ENCODE measurements at regions not wholly inside any gene's neighbourhood (a gene's known extent, or its start where the extent isn't known, plus 50 kb on each side); places are given as distances from the start of the nearest gene placed in this dataset.

GRCh38 chr1:76764638-76765454 lies 102.4 kb upstream of the ST6GALNAC5 start:
- no peaks in the 10 kb centered on the region for H3K36me3 Mint-ChIP-seq (ENCODE audit: low read depth)
- H3K4me2 ChIP-seq = no peak overlapping the region

More at GRCh38 chr1:76764638-76765454, 102.4 kb upstream of the ST6GALNAC5 start:
- DNase-seq (ENCODE audit: low spot score) (no peak), ATAC-seq (no peak)
- TF ChIP-seq JUNB (IDR thresholded peaks at IDR 0.05; ENCODE audit: unreplicated experiment) (no peak), POLR2AphosphoS5 (IDR thresholded peaks at IDR 0.05; ENCODE audit: low read depth) (no peak), ZNF331 (CRISPR knock-in tag; IDR thresholded peaks at IDR 0.05; ENCODE audit: low read depth) (no peak), CREB1 (CRISPR knock-in tag; IDR thresholded peaks at IDR 0.05; ENCODE audit: low read depth) (no peak), EZH2 (IDR thresholded peaks at IDR 0.05; ENCODE audit: low read depth, unreplicated experiment) (no peak), ETS1 (IDR thresholded peaks at IDR 0.05) (no peak), NANOG (IDR thresholded peaks at IDR 0.05; ENCODE audit: borderline replicate concordance) (no peak), ZNF462 (CRISPR knock-in tag; IDR thresholded peaks at IDR 0.05) (no peak), CTCF (conservative IDR thresholded peaks at IDR 0.05; ENCODE audit: low read depth in 2 of 2) (no peak), STAT1 (IDR thresholded peaks at IDR 0.05; ENCODE audit: unreplicated experiment) (no peak), EZH2phosphoT487 (IDR thresholded peaks at IDR 0.05; ENCODE audit: unreplicated experiment) (no peak), REST (IDR thresholded peaks at IDR 0.05; ENCODE audit: unreplicated experiment) (no peak), ZNF114 (CRISPR knock-in tag; IDR thresholded peaks at IDR 0.05) (no peak)
- Histone ChIP-seq H3F3A (replicated peaks; ENCODE audit: low read depth) (no peaks in the 10 kb centered on the region), H3K4me3 (no peak overlapping the region), H3K4me1 (ENCODE audit: insufficient read depth) (peaks cover 6% of the 10 kb centered on the region; the same call in 1 of the 2 replicates), H3K36me3 (ENCODE audit: insufficient read depth) (no peaks in the 10 kb centered on the region), H4K20me1 (replicated peaks; ENCODE audit: insufficient read depth) (no peaks in the 10 kb centered on the region), H2AFZ (peak overlapping the region; percentile 69), H3K79me2 (replicated peaks; ENCODE audit: insufficient read depth) (no peaks in the 10 kb centered on the region), H3K27ac (ENCODE audit: low read depth) (no peak overlapping the region), H3K27me3 (ENCODE audit: insufficient read depth) (no peaks in the 10 kb centered on the region), H3K9me2 (ENCODE audit: insufficient read depth) (no peaks in the 10 kb centered on the region)
- no peaks in the 10 kb centered on the region for H3K9me3 Mint-ChIP-seq
- no peaks in the 10 kb centered on the region for H3K27me3 Mint-ChIP-seq (ENCODE audit: insufficient read depth, low read depth, poor library complexity)
- H3K4me1 Mint-ChIP-seq = peaks cover 15% of the 10 kb centered on the region; the same call in 2 of the 3 replicates
- H3K4me3 Mint-ChIP-seq = no peak overlapping the region
- no peak overlapping the region for H3K27ac Mint-ChIP-seq
